Colonic mucosa (tissue), 4 donors: ENCODE measurements at regions not wholly inside any gene's neighbourhood (a gene's known extent, or its start where the extent isn't known, plus 50 kb on each side); places are given as distances from the start of the nearest gene placed in this dataset.

Experiments used
- DNase-seq: peaks from one replicate; pipeline ENCODE4 v3.0.0-alpha.2; 2020
- H3K27ac ChIP-seq: fragments of 200-600 bp; one replicate; pipeline ENCODE4 v1.8.0; 2021
- H3K27me3 ChIP-seq: fragments of 200-600 bp; one replicate; pipeline ENCODE4 v1.8.0; 2021
- H3K36me3 ChIP-seq: fragments of 200-600 bp; one replicate; pipeline ENCODE4 v1.8.0; 2021
- H3K4me1 ChIP-seq: fragments of 200-600 bp; one replicate; pipeline ENCODE4 v1.8.0; 2021; ENCODE audit warnings: mild to moderate bottlenecking
- H3K4me3 ChIP-seq: fragments of 200-600 bp; one replicate; pipeline ENCODE4 v1.8.0; 2021
- H3K9ac ChIP-seq, 2 donors: one replicate each; pipeline ENCODE4 v1.7.0; 2013; ENCODE audit warnings: control low read depth in 2 of 2, low read depth in 2 of 2, low read length in 2 of 2
- H3K9me3 ChIP-seq: fragments of 200-600 bp; one replicate; pipeline ENCODE4 v1.8.0; 2021
- CTCF ChIP-seq: fragments of 200-600 bp; IDR thresholded peaks from one replicate; pipeline ENCODE4 v1.8.0; 2022; ENCODE audit warnings: antibody characterized with exemption, mild to moderate bottlenecking
- intact Hi-C: fragments of 100-400 bp; cut with DNase I; formaldehyde crosslinking; loops from one replicate; pipeline ENCODE4 v1.14.1; 2022
- donor health status: healthy.
- donor health status: DM: no; HTN: no; CAD: no.
- donor health status: DM: no; HTN: no; CAD: no.

DNA sequence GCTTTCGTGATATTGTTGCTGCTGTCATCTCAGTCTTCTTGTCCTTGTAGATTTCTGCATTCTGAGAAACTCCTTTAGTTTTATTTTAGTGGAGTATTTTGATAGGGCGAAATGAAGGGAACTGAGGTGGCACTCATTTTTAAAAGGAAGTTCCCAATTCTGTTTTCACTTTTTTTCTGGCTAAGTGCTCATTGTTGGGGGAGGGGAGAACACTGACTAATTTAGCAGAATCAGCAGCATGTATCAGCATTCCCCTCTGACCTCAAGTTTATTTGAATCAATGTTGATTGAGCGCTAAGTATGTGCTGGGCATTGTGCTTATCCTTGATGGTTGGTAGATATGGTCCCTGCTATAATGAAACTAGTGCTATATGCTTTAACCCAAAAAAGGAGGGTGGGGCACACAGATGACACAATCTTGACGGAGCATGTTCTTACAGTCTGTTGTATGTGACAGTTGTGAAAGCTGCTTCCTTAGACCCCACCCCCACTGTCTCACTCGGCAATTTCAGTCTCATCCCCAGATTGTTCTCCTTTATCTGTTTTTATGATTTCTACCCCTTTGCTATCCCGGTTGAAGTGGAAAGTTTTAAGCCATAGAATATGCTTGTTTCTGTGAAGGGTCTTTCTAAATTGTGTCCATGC lies 262.4 kb downstream of the SOX4 start:
- no peak overlapping the region for H3K9ac ChIP-seq
- H3K9me3 ChIP-seq: no peaks in the 10 kb centered on the region
- intact Hi-C loops: no loop called here
- no peak overlapping the region for H3K4me3 ChIP-seq
- H3K27ac ChIP-seq: no peak overlapping the region
- TF ChIP-seq CTCF: no peak
- no peaks in the 10 kb centered on the region for H3K4me1 ChIP-seq
- H3K36me3 ChIP-seq: no peaks in the 10 kb centered on the region
- DNase-seq: no peak
- H3K27me3 ChIP-seq: no peaks in the 10 kb centered on the region

- Histone ChIP-seq H3K27me3 (no peaks in the 10 kb centered on the region), H3K4me1 (no peaks in the 10 kb centered on the region), H3K9me3 (no peaks in the 10 kb centered on the region), H3K27ac (no peak overlapping the region), H3K4me3 (no peak overlapping the region), H3K9ac (no peak overlapping the region), H3K36me3 (no peaks in the 10 kb centered on the region)
- intact Hi-C loops: no loop called here
- no peak for TF ChIP-seq CTCF
- no peak for DNase-seq
These were observed 262.9 kb downstream of the SOX4 start for GRCh38 chr6:21856456-21856825.

DNA sequence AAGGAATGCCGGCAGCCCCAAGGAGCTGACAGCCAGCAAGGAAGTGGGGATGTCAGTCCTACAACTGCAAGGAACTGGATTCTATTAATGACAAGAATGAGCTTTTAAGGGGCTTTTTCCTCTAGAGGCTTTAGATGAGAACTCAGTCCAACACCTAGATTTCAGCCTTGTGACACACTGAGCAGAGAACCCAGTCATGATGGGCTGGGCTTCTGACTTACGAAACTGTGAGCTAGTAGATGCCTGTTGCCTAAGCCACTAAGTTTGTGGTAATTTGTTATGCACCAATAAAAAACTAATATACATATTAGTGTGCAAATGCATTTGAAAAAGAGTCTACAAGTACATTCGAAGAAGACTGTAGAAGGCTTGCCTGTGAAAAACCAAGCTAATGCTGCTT lies 263.3 kb downstream of the SOX4 start:
- no peak overlapping the region for H3K4me3 ChIP-seq
- TF ChIP-seq CTCF: no peak
- intact Hi-C loops: no loop called here
- no peak for DNase-seq
- H3K4me1 ChIP-seq: no peaks in the 10 kb centered on the region
- H3K27ac ChIP-seq: no peak overlapping the region
- no peaks in the 10 kb centered on the region for H3K9me3 ChIP-seq
- H3K27me3 ChIP-seq: no peaks in the 10 kb centered on the region
- no peak overlapping the region for H3K9ac ChIP-seq
- H3K36me3 ChIP-seq: no peaks in the 10 kb centered on the region

- Histone ChIP-seq H3K9me3 (no peaks in the 10 kb centered on the region), H3K9ac (no peak overlapping the region), H3K27ac (no peak overlapping the region), H3K4me3 (no peak overlapping the region), H3K27me3 (no peaks in the 10 kb centered on the region), H3K4me1 (no peaks in the 10 kb centered on the region), H3K36me3 (no peaks in the 10 kb centered on the region)
- TF ChIP-seq CTCF: no peak
- intact Hi-C loops: no loop called here
- no peak for DNase-seq
These were observed 264.5 kb downstream of the SOX4 start for GRCh38 chr6:21858076-21858475.

- intact Hi-C loops: no loop called here
- Histone ChIP-seq H3K4me3 (no peak overlapping the region), H3K4me1 (no peaks in the 10 kb centered on the region), H3K27ac (no peak overlapping the region), H3K36me3 (no peaks in the 10 kb centered on the region), H3K9me3 (no peaks in the 10 kb centered on the region), H3K27me3 (no peaks in the 10 kb centered on the region), H3K9ac (no peak overlapping the region)
- no peak for TF ChIP-seq CTCF
- no peak for DNase-seq
These were observed 265.7 kb downstream of the SOX4 start for GRCh38 chr6:21859193-21859735.
